NT2/D1 (cell line): ENCODE measurements at regions not wholly inside any gene's neighbourhood (a gene's known extent, or its start where the extent isn't known, plus 50 kb on each side); places are given as distances from the start of the nearest gene placed in this dataset.

ENCODE experiments used
- SUZ12 ChIP-seq: IDR thresholded peaks from 2 replicates; pipeline ENCODE4 v1.6.1; 2011; ENCODE audit not compliant: insufficient read length, insufficient read depth; ENCODE audit errors: extremely low read depth
- YY1 ChIP-seq: IDR thresholded peaks from 2 replicates; pipeline ENCODE4 v1.6.1; 2011; ENCODE audit not compliant: insufficient read length, insufficient read depth
- ZNF274 ChIP-seq: IDR thresholded peaks from 2 replicates; pipeline ENCODE4 v1.6.1; 2011; ENCODE audit warnings: mild to moderate bottlenecking, low read depth, low read length

DNA sequence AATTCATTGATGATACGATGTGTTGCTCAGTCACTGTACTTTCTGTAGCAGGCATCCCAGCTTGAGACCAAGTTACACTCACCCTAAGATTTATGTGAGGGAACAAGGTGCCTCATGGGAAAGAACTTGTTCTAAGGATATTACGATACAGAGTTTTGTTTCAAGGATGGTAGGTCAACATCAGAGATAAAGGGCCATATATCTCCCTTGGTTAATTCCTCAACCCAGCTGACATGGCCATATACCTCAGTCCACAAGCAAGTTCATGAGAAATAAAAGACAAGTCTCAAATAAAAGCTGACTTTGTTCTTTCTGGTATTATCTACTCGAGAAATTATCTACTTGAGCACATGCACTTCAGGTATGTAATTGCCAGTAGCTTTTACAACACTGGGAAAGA is 1535.9 kb upstream of the IGFBP7 start:
- TF ChIP-seq ZNF274 (no peak), YY1 (no peak), SUZ12 (no peak)
